Activated CD4-positive, alpha-beta T cell treated with anti-CD3 and anti-CD28 coated beads, Interleukin-2, amount 50 U/mL, for 1 hour (primary cell): ENCODE measurements at regions not wholly inside any gene's neighbourhood (a gene's known extent, or its start where the extent isn't known, plus 50 kb on each side); places are given as distances from the start of the nearest gene placed in this dataset.

ENCODE experiments used
- DNase-seq: peaks from one replicate; pipeline ENCODE4 v3.0.0-alpha.2; 2020

GRCh38 chr15:56868170-56868569 is 50.3 kb upstream of the TCF12 start:
- no peak for DNase-seq

- no peak for DNase-seq
Observed at GRCh38 chr15:56866803-56867202, 51.6 kb upstream of the TCF12 start.

GRCh38 chr15:56857828-56858227 is 60.6 kb upstream of the TCF12 start:
- DNase-seq = no peak

- DNase-seq = no peak
Observed at GRCh38 chr15:56856934-56857333, 61.5 kb upstream of the TCF12 start.

- no peak for DNase-seq
Observed at GRCh38 chr15:56844892-56845291, 73.6 kb upstream of the TCF12 start.

GRCh38 chr15:56844471-56844870 is 74.0 kb upstream of the TCF12 start:
- DNase-seq = no peak

- no peak for DNase-seq
Observed at GRCh38 chr15:56839641-56840040, 78.8 kb upstream of the TCF12 start.

- no peak for DNase-seq
Observed at GRCh38 chr15:56839099-56839498, 79.3 kb upstream of the TCF12 start.

- no peak for DNase-seq
Observed at GRCh38 chr15:56838085-56838484, 80.4 kb upstream of the TCF12 start.

GRCh38 chr15:56837273-56837672 is 81.2 kb upstream of the TCF12 start:
- no peak for DNase-seq

- no peak for DNase-seq
Observed at GRCh38 chr15:56835718-56836171, 82.7 kb upstream of the TCF12 start.

GRCh38 chr15:56832125-56832524 is 86.3 kb upstream of the TCF12 start:
- DNase-seq = no peak

- no peak for DNase-seq
Observed at GRCh38 chr15:56831467-56832005, 86.9 kb upstream of the TCF12 start.

- DNase-seq = no peak
Observed at GRCh38 chr15:56824175-56824574, 90.9 kb upstream of the ZNF280D start.

- DNase-seq = peak; percentile 43
Observed at GRCh38 chr15:56821721-56822425, 88.6 kb upstream of the ZNF280D start.

GRCh38 chr15:56820333-56820732 is 87.0 kb upstream of the ZNF280D start:
- no peak for DNase-seq

GRCh38 chr15:56817321-56818080 is 84.2 kb upstream of the ZNF280D start:
- no peak for DNase-seq

GRCh38 chr15:56816781-56817180 is 83.5 kb upstream of the ZNF280D start:
- DNase-seq = no peak

- no peak for DNase-seq
Observed at GRCh38 chr15:56815247-56815646, 81.9 kb upstream of the ZNF280D start.

GRCh38 chr15:56814429-56814828 is 81.1 kb upstream of the ZNF280D start:
- DNase-seq = no peak

- no peak for DNase-seq
Observed at GRCh38 chr15:56813995-56814394, 80.7 kb upstream of the ZNF280D start.

GRCh38 chr15:56812961-56813360 is 79.7 kb upstream of the ZNF280D start:
- no peak for DNase-seq

- no peak for DNase-seq
Observed at GRCh38 chr15:56812221-56812620, 78.9 kb upstream of the ZNF280D start.

- DNase-seq = no peak
Observed at GRCh38 chr15:56811586-56811985, 78.3 kb upstream of the ZNF280D start.
